IPS DF 4.7 (cell line): ENCODE measurements at regions not wholly inside any gene's neighbourhood (a gene's known extent, or its start where the extent isn't known, plus 50 kb on each side); places are given as distances from the start of the nearest gene placed in this dataset.
"Not testable (repeated sequence)": the region's sequence is repeated elsewhere in the genome, so short reads cannot be mapped to it uniquely, and the experiment has no call there.

Experiments
- DNase-seq: peaks from one replicate; pipeline ENCODE4 v3.0.0-alpha.2; 2013; ENCODE audit warnings: low spot score; ENCODE audit errors: extremely low read depth

GRCh38 chr2:187988348-187988747 is 303.3 kb upstream of the GULP1 start:
- DNase-seq: peak; percentile 64

- no peak for DNase-seq
Measured at GRCh38 chr2:187989925-187990623, 301.6 kb upstream of the GULP1 start.

- DNase-seq: no peak
Measured at GRCh38 chr2:187991389-187991788, 300.3 kb upstream of the GULP1 start.

GRCh38 chr2:187994464-187995331 is 297.0 kb upstream of the GULP1 start:
- DNase-seq: no peak

GRCh38 chr2:187995556-187995955 is 296.1 kb upstream of the GULP1 start:
- DNase-seq: no peak

- DNase-seq: no peak
Measured at GRCh38 chr2:187996630-187997029, 295.0 kb upstream of the GULP1 start.

GRCh38 chr2:188000189-188000588 is 291.5 kb upstream of the GULP1 start:
- DNase-seq: no peak

- no peak for DNase-seq
Measured at GRCh38 chr2:188003800-188004199, 287.9 kb upstream of the GULP1 start.

GRCh38 chr2:188013767-188014166 is 277.9 kb upstream of the GULP1 start:
- DNase-seq: no peak

- DNase-seq: no peak
Measured at GRCh38 chr2:188016917-188017316, 274.8 kb upstream of the GULP1 start.

- no peak for DNase-seq
Measured at GRCh38 chr2:188022389-188022788, 269.3 kb upstream of the GULP1 start.

GRCh38 chr2:188023035-188023434 is 268.6 kb upstream of the GULP1 start:
- DNase-seq: no peak

- no peak for DNase-seq
Measured at GRCh38 chr2:188024811-188025210, 266.9 kb upstream of the GULP1 start.

GRCh38 chr2:188028739-188029138 is 262.9 kb upstream of the GULP1 start:
- no peak for DNase-seq

- DNase-seq: peak; percentile 87
Measured at GRCh38 chr2:188032306-188032705, 259.4 kb upstream of the GULP1 start.

GRCh38 chr2:188032786-188033185 is 258.9 kb upstream of the GULP1 start:
- no peak for DNase-seq

GRCh38 chr2:188033240-188033639 is 258.4 kb upstream of the GULP1 start:
- DNase-seq: peak; percentile 94

GRCh38 chr2:188034102-188034501 is 257.6 kb upstream of the GULP1 start:
- not testable (repeated sequence) for DNase-seq

GRCh38 chr2:188035377-188035776 is 256.3 kb upstream of the GULP1 start:
- not testable (repeated sequence) for DNase-seq

- not testable (repeated sequence) for DNase-seq
Measured at GRCh38 chr2:188036786-188037185, 254.9 kb upstream of the GULP1 start.

GRCh38 chr2:188039307-188039706 is 252.4 kb upstream of the GULP1 start:
- DNase-seq: no peak

- no peak for DNase-seq
Measured at GRCh38 chr2:188042412-188042811, 249.3 kb upstream of the GULP1 start.

GRCh38 chr2:188045016-188045415 is 246.7 kb upstream of the GULP1 start:
- no peak for DNase-seq
